ENCODE measurements at regions not wholly inside any gene's neighbourhood (a gene's known extent, or its start where the extent isn't known, plus 50 kb on each side); places are given as distances from the start of the nearest gene placed in this dataset.

DNA sequence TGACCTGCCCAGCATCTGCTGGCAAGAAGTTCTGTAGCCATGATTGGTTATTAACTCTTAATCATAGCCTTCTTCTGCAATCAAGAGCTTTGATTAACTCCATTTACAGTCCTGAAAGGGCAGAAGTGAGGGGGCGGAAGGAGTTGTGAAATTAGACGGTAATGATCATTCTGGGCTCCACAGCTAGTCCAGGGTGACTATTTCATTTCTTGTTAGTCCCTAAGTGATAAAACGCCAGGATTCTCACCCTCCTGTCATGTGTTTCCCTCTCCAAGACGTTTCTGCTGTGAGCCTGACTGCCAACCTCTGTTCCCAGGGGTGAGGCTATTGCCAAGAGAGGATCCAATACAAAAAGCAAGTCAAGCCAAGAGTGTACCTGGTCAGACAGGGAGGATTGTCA, 155.9 kb upstream of the IPO5 start:
- TF ChIP-seq, protein P1, sequence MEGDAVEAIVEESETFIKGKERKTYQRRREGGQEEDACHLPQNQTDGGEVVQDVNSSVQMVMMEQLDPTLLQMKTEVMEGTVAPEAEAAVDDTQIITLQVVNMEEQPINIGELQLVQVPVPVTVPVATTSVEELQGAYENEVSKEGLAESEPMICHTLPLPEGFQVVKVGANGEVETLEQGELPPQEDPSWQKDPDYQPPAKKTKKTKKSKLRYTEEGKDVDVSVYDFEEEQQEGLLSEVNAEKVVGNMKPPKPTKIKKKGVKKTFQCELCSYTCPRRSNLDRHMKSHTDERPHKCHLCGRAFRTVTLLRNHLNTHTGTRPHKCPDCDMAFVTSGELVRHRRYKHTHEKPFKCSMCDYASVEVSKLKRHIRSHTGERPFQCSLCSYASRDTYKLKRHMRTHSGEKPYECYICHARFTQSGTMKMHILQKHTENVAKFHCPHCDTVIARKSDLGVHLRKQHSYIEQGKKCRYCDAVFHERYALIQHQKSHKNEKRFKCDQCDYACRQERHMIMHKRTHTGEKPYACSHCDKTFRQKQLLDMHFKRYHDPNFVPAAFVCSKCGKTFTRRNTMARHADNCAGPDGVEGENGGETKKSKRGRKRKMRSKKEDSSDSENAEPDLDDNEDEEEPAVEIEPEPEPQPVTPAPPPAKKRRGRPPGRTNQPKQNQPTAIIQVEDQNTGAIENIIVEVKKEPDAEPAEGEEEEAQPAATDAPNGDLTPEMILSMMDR (conservative IDR thresholded peaks at IDR 0.05 in 1 of 2, IDR thresholded peaks at IDR 0.05 in 1 of 2; ENCODE audit: extremely low read depth in 1 of 2, insufficient read depth in 1 of 2, low read depth in 1 of 2, low read length in 2 of 2): no peak
- no peak for TF ChIP-seq EZH2 (IDR thresholded peaks at IDR 0.05; ENCODE audit: borderline replicate concordance, low read length)
